ENCODE measurements at regions not wholly inside any gene's neighbourhood (a gene's known extent, or its start where the extent isn't known, plus 50 kb on each side); places are given as distances from the start of the nearest gene placed in this dataset.

GRCh38 chr4:62344915-62345314 lies 1144.8 kb downstream of the ADGRL3 start:
- TF ChIP-seq CTCF (IDR thresholded peaks at IDR 0.05): no peak
- no peak for TF ChIP-seq POLR2A (IDR thresholded peaks at IDR 0.05)

Measured in Peyer's patch (tissue), 4 donors.